Spinal cord (tissue), 9 donors: ENCODE measurements at regions not wholly inside any gene's neighbourhood (a gene's known extent, or its start where the extent isn't known, plus 50 kb on each side); places are given as distances from the start of the nearest gene placed in this dataset.

Source experiments
- DNase-seq, 6 donors: peaks; one replicate each; pipeline versions ENCODE4 v3.0.0 to v3.0.0-alpha.2; 2013 to 2015; ENCODE audit warnings: low spot score in 6 of 6, low read depth in 4 of 6
- H3K27ac ChIP-seq: one replicate; pipeline ENCODE4 v1.5.1; 2013; ENCODE audit warnings: low read depth, low read length, control low read depth
- H3K27me3 ChIP-seq: one replicate; pipeline ENCODE4 v1.6.1; 2013; ENCODE audit warnings: low read length; ENCODE audit not compliant: control insufficient read depth, insufficient read depth
- H3K36me3 ChIP-seq: one replicate; pipeline ENCODE4 v1.6.1; 2013; ENCODE audit warnings: low read length; ENCODE audit not compliant: control insufficient read depth, insufficient read depth
- H3K4me1 ChIP-seq: one replicate; pipeline ENCODE4 v1.6.1; 2013; ENCODE audit warnings: low read length; ENCODE audit not compliant: control insufficient read depth, insufficient read depth
- H3K4me3 ChIP-seq: one replicate; pipeline ENCODE4 v1.5.1; 2013; ENCODE audit warnings: low read depth, low read length, control low read depth
- H3K9me3 ChIP-seq: one replicate; pipeline ENCODE4 v1.6.1; 2013; ENCODE audit warnings: low read length; ENCODE audit not compliant: control insufficient read depth, insufficient read depth
- WGBS: methylation state at CpG from one replicate; pipeline ENCODE4 v1.1.5; 2013; ENCODE audit warnings: missing lambda C conversion rate; ENCODE audit not compliant: insufficient coverage; 5-methylcytosine and 5-hydroxymethylcytosine counted together
- donor health status: healthy.

- no peak for DNase-seq
- no peaks in the 10 kb centered on the region for H3K27me3 ChIP-seq
- no peak overlapping the region for H3K27ac ChIP-seq
- H3K36me3 ChIP-seq = no peaks in the 10 kb centered on the region
- H3K4me3 ChIP-seq = no peak overlapping the region
- no CpG with 5 or more reads among the region's 1 CpG for WGBS
- H3K9me3 ChIP-seq = no peaks in the 10 kb centered on the region
- H3K4me1 ChIP-seq = no peaks in the 10 kb centered on the region
These were observed 498.6 kb downstream of the KCTD12 start for GRCh38 chr13:76387566-76387965.

GRCh38 chr13:76386321-76386720 lies 499.9 kb downstream of the KCTD12 start:
- Histone ChIP-seq H3K4me3 (no peak overlapping the region), H3K4me1 (no peaks in the 10 kb centered on the region), H3K36me3 (no peaks in the 10 kb centered on the region), H3K9me3 (no peaks in the 10 kb centered on the region), H3K27me3 (no peaks in the 10 kb centered on the region), H3K27ac (no peak overlapping the region)
- WGBS = 89% methylated on average over 1 of the region's 3 CpGs
- no peak for DNase-seq

- Histone ChIP-seq H3K27ac (no peak overlapping the region), H3K4me1 (no peaks in the 10 kb centered on the region), H3K27me3 (no peaks in the 10 kb centered on the region), H3K36me3 (no peaks in the 10 kb centered on the region), H3K9me3 (no peaks in the 10 kb centered on the region), H3K4me3 (no peak overlapping the region)
- WGBS = 100% methylated on average over 1 of the region's 2 CpGs
- DNase-seq = no peak
These were observed 500.6 kb downstream of the KCTD12 start for GRCh38 chr13:76385586-76385985.

- no peaks in the 10 kb centered on the region for H3K27me3 ChIP-seq
- no peaks in the 10 kb centered on the region for H3K36me3 ChIP-seq
- H3K4me3 ChIP-seq = no peak overlapping the region
- no CpG with 5 or more reads among the region's 2 CpGs for WGBS
- peak in 2 of 6 donors; percentile 9 to 45 for DNase-seq
- no peaks in the 10 kb centered on the region for H3K9me3 ChIP-seq
- H3K4me1 ChIP-seq = no peaks in the 10 kb centered on the region
- H3K27ac ChIP-seq = peak overlapping the region; percentile 18
These were observed 502.3 kb downstream of the KCTD12 start for GRCh38 chr13:76383676-76384461.

GRCh38 chr13:76380446-76381065 lies 505.6 kb downstream of the KCTD12 start:
- Histone ChIP-seq H3K4me3 (no peak overlapping the region), H3K27ac (no peak overlapping the region), H3K4me1 (no peaks in the 10 kb centered on the region), H3K27me3 (no peaks in the 10 kb centered on the region), H3K36me3 (no peaks in the 10 kb centered on the region), H3K9me3 (no peaks in the 10 kb centered on the region)
- no CpG with 5 or more reads among the region's 1 CpG for WGBS
- peak in 1 of 6 donors; percentile 90 for DNase-seq

GRCh38 chr13:76379341-76380105 lies 506.7 kb downstream of the KCTD12 start:
- Histone ChIP-seq H3K9me3 (no peaks in the 10 kb centered on the region), H3K4me1 (no peaks in the 10 kb centered on the region), H3K27ac (no peak overlapping the region), H3K36me3 (no peaks in the 10 kb centered on the region), H3K4me3 (no peak overlapping the region), H3K27me3 (no peaks in the 10 kb centered on the region)
- no peak for DNase-seq
- WGBS = no CpG with 5 or more reads among the region's 4 CpGs

GRCh38 chr13:76378767-76379166 lies 507.4 kb downstream of the KCTD12 start:
- Histone ChIP-seq H3K9me3 (no peaks in the 10 kb centered on the region), H3K27ac (no peak overlapping the region), H3K4me1 (no peaks in the 10 kb centered on the region), H3K36me3 (no peaks in the 10 kb centered on the region), H3K27me3 (no peaks in the 10 kb centered on the region), H3K4me3 (no peak overlapping the region)
- DNase-seq = no peak
- WGBS = no CpG with 5 or more reads among the region's 1 CpG

DNA sequence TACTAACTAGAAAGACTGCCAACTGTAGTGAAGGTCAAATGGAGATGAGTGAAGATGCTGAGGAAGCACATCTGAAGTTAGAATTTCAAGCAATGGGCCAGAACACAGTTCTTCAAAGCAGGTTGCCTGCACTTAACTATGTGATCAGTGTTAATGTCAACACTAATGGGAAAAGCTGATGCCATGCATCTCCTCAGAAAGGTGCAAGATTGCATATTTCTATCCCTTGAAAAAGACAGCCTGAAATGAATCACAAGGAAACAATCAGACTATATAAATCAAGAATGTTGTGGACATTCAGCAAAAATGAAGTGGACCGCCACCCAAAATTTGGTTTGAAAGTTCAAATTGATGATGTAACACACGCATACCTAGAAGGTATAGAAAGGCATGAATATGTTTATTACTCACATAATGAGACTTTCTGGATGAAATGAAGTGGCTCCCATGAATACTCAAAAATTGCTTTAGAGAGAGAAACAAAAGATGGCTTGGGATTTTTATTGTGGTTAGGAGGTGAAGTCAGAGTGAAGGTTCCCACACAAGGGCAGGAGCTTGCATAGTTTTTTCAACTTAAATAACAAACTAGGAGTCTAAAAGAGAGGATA lies 522.4 kb downstream of the KCTD12 start:
- no CpG with 5 or more reads among the region's 2 CpGs for WGBS
- no peaks in the 10 kb centered on the region for H3K9me3 ChIP-seq
- no peak for DNase-seq
- no peaks in the 10 kb centered on the region for H3K36me3 ChIP-seq
- H3K4me3 ChIP-seq = no peak overlapping the region
- no peak overlapping the region for H3K27ac ChIP-seq
- H3K4me1 ChIP-seq = no peaks in the 10 kb centered on the region
- no peaks in the 10 kb centered on the region for H3K27me3 ChIP-seq

DNA sequence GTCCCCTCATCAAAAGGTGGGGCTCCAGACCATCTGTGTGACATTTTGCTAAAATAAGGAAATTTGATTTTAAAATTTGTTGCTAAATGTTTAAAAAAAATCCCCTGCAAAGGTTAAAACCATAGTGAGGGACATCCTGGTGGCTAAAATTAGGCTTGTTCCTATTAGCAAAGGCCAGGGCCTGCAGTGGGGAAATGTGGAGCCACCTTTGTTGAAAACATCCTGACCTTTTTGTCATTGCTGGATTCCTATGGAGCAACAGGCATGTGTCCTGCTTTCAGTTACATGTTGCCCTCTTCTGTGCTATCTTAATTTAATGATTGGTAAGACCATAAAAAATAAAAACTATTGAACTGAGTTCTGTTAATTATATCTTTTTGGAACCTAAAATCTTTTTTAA lies 524.3 kb downstream of the KCTD12 start:
- H3K27ac ChIP-seq = no peak overlapping the region
- no peak overlapping the region for H3K4me3 ChIP-seq
- H3K4me1 ChIP-seq = no peaks in the 10 kb centered on the region
- H3K9me3 ChIP-seq = no peaks in the 10 kb centered on the region
- H3K36me3 ChIP-seq = no peaks in the 10 kb centered on the region
- no peak for DNase-seq
- H3K27me3 ChIP-seq = no peaks in the 10 kb centered on the region
